ENCODE measurements at regions not wholly inside any gene's neighbourhood (a gene's known extent, or its start where the extent isn't known, plus 50 kb on each side); places are given as distances from the start of the nearest gene placed in this dataset.
A peak's percentile ranks its signal among the peaks of the same experiment; 100 is the strongest.

DNA sequence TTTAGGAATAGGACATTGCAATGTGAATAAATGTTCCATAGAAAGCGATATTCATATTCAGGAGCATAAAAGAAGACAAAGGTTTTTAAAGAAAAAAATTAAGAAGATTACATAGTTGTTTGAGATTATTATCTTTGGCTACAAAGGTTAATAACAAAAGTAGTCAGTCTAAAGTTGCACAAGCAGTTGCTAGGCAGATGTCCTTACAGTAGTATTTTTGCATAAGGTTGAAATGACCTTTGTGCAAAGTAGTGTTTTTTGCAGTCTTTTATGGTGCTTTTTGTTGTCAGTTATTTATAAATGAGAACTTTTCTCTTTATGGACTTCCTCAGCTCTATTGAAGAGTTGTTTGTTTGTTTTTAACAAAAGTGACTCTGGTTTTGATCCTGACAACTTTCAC is 447.8 kb downstream of the AMY1C start:
- in situ Hi-C loops (cut with HindIII; ENCODE audit: extremely low pct_ligation_motif_present, low pct_unique_long_range_greater_than_20kb) = no loop called here
- DNase-seq (ENCODE audit: low spot score) = no peak
- Histone ChIP-seq H4K20me1 (ENCODE audit: insufficient read depth, low read length) (no peaks in the 10 kb centered on the region), H3K27ac (ENCODE audit: extremely low read length, insufficient read depth, low read length) (no peak overlapping the region), H3K36me3 (replicated peaks in 1 of 2; ENCODE audit: control insufficient read depth in 1 of 2, insufficient read depth in 2 of 2, low read length in 2 of 2) (no peaks in the 10 kb centered on the region), H3K9me3 (ENCODE audit: low read length) (peaks cover 4% of the 10 kb centered on the region), H3K4me2 (ENCODE audit: low read depth, low read length) (no peak overlapping the region), H3K9ac (ENCODE audit: insufficient read depth, low read depth, low read length) (no peak overlapping the region), H3K4me3 (replicated peaks in 1 of 3; ENCODE audit: insufficient read depth in 1 of 3, low read depth in 2 of 3, low read length in 3 of 3) (no peak overlapping the region), H3K79me2 (ENCODE audit: insufficient read depth, low read length) (no peaks in the 10 kb centered on the region), H2AFZ (ENCODE audit: low read length) (no peak overlapping the region), H3K4me1 (ENCODE audit: insufficient read depth, low read length) (no peaks in the 10 kb centered on the region), H3K27me3 (ENCODE audit: control insufficient read depth in 1 of 2, insufficient read depth in 2 of 2, low read length in 2 of 2) (no peaks in the 10 kb centered on the region)
- TF ChIP-seq REL (CRISPR knock-in tag; conservative IDR thresholded peaks at IDR 0.05) = no peak
- TF ChIP-seq ZNF619 (CRISPR knock-in tag; IDR thresholded peaks at IDR 0.05) = no peak
- peak; percentile 71 for TF ChIP-seq RFX5 (IDR thresholded peaks at IDR 0.05; ENCODE audit: low read depth, low read length)
- intact Hi-C loops (cut with micrococcal nuclease; ENCODE audit: unreplicated experiment) = no loop called here
- ATAC-seq = no peak
- 33% methylated on average over 1 of the region's 1 CpG for WGBS (ENCODE audit: low lambda C conversion rate)
- ChIA-PET CTCF (ENCODE audit: low intra/inter-chr PET ratio, low total read pairs) (no interaction called here), POLR2A (no interaction called here)
- no peak for FAIRE-seq
- no TSS peak for BruUV-seq (replicated peaks)

DNA sequence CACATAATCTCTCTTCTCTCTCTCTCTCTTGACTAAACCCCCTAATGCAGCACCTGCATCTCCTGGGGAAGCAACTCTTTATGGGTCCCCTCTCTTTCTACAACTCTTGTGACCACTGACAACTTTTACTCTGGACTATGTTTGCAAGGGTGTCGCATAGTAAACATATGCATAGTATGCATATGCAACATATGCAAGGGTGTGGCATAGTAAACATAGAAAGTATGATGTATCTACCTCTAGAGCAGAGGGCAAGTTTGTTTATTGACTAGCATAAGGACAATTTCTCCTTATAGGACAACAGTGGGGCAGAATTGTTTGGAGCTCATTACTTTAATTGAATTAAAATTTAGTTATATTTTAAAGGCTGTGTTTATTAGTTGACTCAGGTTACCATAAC is 462.5 kb downstream of the AMY1C start:
- ChIA-PET POLR2A (no interaction called here), CTCF (ENCODE audit: low intra/inter-chr PET ratio, low total read pairs) (no interaction called here)
- in situ Hi-C loops (cut with HindIII; ENCODE audit: extremely low pct_ligation_motif_present, low pct_unique_long_range_greater_than_20kb) (no loop called here), intact Hi-C loops (cut with micrococcal nuclease; ENCODE audit: unreplicated experiment) (no loop called here)
- WGBS (ENCODE audit: low lambda C conversion rate) = 0% methylated on average over 1 of the region's 1 CpG
- H3K36me3 ChIP-seq (replicated peaks in 1 of 2; ENCODE audit: control insufficient read depth in 1 of 2, insufficient read depth in 2 of 2, low read length in 2 of 2) = no peaks in the 10 kb centered on the region
- H3K27ac ChIP-seq (ENCODE audit: extremely low read length, insufficient read depth, low read length) = no peak overlapping the region
- no peak overlapping the region for H2AFZ ChIP-seq (ENCODE audit: low read length)
- H3K9ac ChIP-seq (ENCODE audit: insufficient read depth, low read depth, low read length) = no peak overlapping the region
- no peaks in the 10 kb centered on the region for H3K79me2 ChIP-seq (ENCODE audit: insufficient read depth, low read length)
- FAIRE-seq = no peak
- no peaks in the 10 kb centered on the region for H3K27me3 ChIP-seq (ENCODE audit: control insufficient read depth in 1 of 2, insufficient read depth in 2 of 2, low read length in 2 of 2)
- no peaks in the 10 kb centered on the region for H3K4me1 ChIP-seq (ENCODE audit: insufficient read depth, low read length)
- BruUV-seq (replicated peaks) = no TSS peak
- ATAC-seq = no peak
- no peaks in the 10 kb centered on the region for H4K20me1 ChIP-seq (ENCODE audit: insufficient read depth, low read length)
- H3K4me3 ChIP-seq (replicated peaks in 1 of 3; ENCODE audit: insufficient read depth in 1 of 3, low read depth in 2 of 3, low read length in 3 of 3) = no peak overlapping the region
- DNase-seq (ENCODE audit: low spot score) = no peak
- H3K4me2 ChIP-seq (ENCODE audit: low read depth, low read length) = no peak overlapping the region
- H3K9me3 ChIP-seq (ENCODE audit: low read length) = peaks cover 3% of the 10 kb centered on the region; the same call in 1 of the 2 replicates
- TF ChIP-seq, protein P1, sequence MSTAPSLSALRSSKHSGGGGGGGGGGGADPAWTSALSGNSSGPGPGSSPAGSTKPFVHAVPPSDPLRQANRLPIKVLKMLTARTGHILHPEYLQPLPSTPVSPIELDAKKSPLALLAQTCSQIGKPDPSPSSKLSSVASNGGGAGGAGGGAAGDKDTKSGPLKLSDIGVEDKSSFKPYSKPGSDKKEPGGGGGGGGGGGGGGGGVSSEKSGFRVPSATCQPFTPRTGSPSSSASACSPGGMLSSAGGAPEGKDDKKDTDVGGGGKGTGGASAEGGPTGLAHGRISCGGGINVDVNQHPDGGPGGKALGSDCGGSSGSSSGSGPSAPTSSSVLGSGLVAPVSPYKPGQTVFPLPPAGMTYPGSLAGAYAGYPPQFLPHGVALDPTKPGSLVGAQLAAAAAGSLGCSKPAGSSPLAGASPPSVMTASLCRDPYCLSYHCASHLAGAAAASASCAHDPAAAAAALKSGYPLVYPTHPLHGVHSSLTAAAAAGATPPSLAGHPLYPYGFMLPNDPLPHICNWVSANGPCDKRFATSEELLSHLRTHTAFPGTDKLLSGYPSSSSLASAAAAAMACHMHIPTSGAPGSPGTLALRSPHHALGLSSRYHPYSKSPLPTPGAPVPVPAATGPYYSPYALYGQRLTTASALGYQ (CRISPR knock-in tag; IDR thresholded peaks at IDR 0.05) = no peak
- TF ChIP-seq DNMT1 (CRISPR knock-in tag; IDR thresholded peaks at IDR 0.05) (no peak), FOXK2 (IDR thresholded peaks at IDR 0.05) (no peak), NFIB (CRISPR knock-in tag; IDR thresholded peaks at IDR 0.05; ENCODE audit: borderline replicate concordance) (no peak), ZNF607 (CRISPR knock-in tag; IDR thresholded peaks at IDR 0.05; ENCODE audit: borderline replicate concordance) (no peak), ZBTB33 (CRISPR knock-in tag; IDR thresholded peaks at IDR 0.05) (no peak)
- TF ChIP-seq, protein P2, sequence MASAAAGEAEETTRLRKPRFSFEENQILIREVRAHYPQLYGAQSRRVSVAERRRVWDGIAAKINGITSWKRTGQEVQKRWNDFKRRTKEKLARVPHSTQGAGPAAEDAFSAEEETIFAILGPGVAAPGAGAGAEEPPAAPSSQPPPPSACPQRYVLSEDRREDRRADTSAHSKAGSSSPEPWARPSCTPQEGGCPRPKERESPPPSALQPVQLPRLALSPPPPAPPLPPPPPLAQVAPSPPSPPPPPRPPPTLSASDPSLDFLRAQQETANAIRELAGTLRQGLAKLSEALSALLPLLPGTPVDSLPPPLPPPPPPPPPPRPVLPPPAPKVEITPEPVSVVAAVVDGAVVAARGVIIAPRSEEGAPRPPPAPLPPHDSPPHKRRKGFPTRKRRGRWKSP (CRISPR knock-in tag; IDR thresholded peaks at IDR 0.05) = no peak
- TF ChIP-seq, protein P3, sequence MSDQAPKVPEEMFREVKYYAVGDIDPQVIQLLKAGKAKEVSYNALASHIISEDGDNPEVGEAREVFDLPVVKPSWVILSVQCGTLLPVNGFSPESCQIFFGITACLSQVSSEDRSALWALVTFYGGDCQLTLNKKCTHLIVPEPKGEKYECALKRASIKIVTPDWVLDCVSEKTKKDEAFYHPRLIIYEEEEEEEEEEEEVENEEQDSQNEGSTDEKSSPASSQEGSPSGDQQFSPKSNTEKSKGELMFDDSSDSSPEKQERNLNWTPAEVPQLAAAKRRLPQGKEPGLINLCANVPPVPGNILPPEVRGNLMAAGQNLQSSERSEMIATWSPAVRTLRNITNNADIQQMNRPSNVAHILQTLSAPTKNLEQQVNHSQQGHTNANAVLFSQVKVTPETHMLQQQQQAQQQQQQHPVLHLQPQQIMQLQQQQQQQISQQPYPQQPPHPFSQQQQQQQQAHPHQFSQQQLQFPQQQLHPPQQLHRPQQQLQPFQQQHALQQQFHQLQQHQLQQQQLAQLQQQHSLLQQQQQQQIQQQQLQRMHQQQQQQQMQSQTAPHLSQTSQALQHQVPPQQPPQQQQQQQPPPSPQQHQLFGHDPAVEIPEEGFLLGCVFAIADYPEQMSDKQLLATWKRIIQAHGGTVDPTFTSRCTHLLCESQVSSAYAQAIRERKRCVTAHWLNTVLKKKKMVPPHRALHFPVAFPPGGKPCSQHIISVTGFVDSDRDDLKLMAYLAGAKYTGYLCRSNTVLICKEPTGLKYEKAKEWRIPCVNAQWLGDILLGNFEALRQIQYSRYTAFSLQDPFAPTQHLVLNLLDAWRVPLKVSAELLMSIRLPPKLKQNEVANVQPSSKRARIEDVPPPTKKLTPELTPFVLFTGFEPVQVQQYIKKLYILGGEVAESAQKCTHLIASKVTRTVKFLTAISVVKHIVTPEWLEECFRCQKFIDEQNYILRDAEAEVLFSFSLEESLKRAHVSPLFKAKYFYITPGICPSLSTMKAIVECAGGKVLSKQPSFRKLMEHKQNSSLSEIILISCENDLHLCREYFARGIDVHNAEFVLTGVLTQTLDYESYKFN (CRISPR knock-in tag; conservative IDR thresholded peaks at IDR 0.05) = no peak
